PC-9 (cell line): ENCODE measurements at regions not wholly inside any gene's neighbourhood (a gene's known extent, or its start where the extent isn't known, plus 50 kb on each side); places are given as distances from the start of the nearest gene placed in this dataset.

Experiments
- BruUV-seq: library from RNA; stranded (reverse); fragments of 400-500 nt; replicated peaks from 2 replicates; lab custom pipeline; 2021; lab: Mats Ljungman, UMichigan
- CTCF ChIA-PET: fragments of 300-600 bp; sonication (Branson Sonifier 250); formaldehyde crosslinking; loops from one replicate; lab custom pipeline; 2022; ENCODE audit warnings: antibody characterized with exemption; lab: Charles Lee
- POLR2A ChIA-PET: fragments of 300-600 bp; sonication (Branson Sonifier 250); formaldehyde crosslinking; loops from one replicate; lab custom pipeline; 2022; ENCODE audit warnings: antibody characterized with exemption; ENCODE audit not compliant: unreplicated experiment; lab: Charles Lee
- DNase-seq, 2 experiments: peaks; one replicate each; pipeline versions ENCODE4 v3.0.0 to v3.0.0-alpha.2; 2015 to 2022; ENCODE audit warnings: mixed read lengths in 1 of 2
- H2AFZ ChIP-seq: fragments of 200-600 bp; sonication (generic); 2 replicates; pipeline ENCODE4 v1.8.1; 2017; ENCODE audit warnings: antibody characterized with exemption
- H3F3A ChIP-seq: fragments of 200-600 bp; sonication (generic); 2 replicates; pipeline ENCODE4 v1.8.1; 2017; ENCODE audit warnings: antibody characterized with exemption, mild to moderate bottlenecking, low read depth; ENCODE audit not compliant: insufficient read depth
- H3K27ac ChIP-seq: fragments of 200-600 bp; sonication (generic); 2 replicates; pipeline ENCODE4 v1.6.1; 2016; ENCODE audit warnings: mixed run types
- H3K27me3 ChIP-seq: fragments of 200-600 bp; sonication (generic); 2 replicates; pipeline ENCODE4 v1.6.1; 2016; ENCODE audit warnings: low read depth, mixed run types; ENCODE audit not compliant: insufficient read depth
- H3K36me3 ChIP-seq: fragments of 200-600 bp; sonication (generic); 2 replicates; pipeline ENCODE4 v1.6.1; 2016; ENCODE audit warnings: low read depth, mixed run types
- H3K4me1 ChIP-seq: fragments of 200-600 bp; sonication (generic); replicated peaks from 2 replicates; pipeline ENCODE4 v1.6.1; 2016; ENCODE audit warnings: mixed run types; ENCODE audit not compliant: insufficient read depth
- H3K4me2 ChIP-seq: fragments of 200-600 bp; sonication (generic); 2 replicates; pipeline ENCODE4 v1.6.1; 2017; ENCODE audit warnings: mixed run types
- H3K4me3 ChIP-seq: fragments of 200-600 bp; sonication (generic); 2 replicates; pipeline ENCODE4 v1.6.1; 2016; ENCODE audit warnings: mixed run types
- H3K79me2 ChIP-seq: fragments of 200-600 bp; sonication (generic); 2 replicates; pipeline ENCODE4 v1.6.1; 2017; ENCODE audit warnings: low read depth, mixed run types
- H3K9me2 ChIP-seq: fragments of 200-600 bp; sonication (generic); 2 replicates; pipeline ENCODE4 v1.8.1; 2017; ENCODE audit warnings: mild to moderate bottlenecking; ENCODE audit not compliant: insufficient read depth
- H3K9me3 ChIP-seq: fragments of 200-600 bp; sonication (generic); 2 replicates; pipeline ENCODE4 v1.8.1; 2016; ENCODE audit warnings: low read depth; ENCODE audit not compliant: insufficient read depth
- H4K20me1 ChIP-seq: fragments of 200-600 bp; sonication (generic); 2 replicates; pipeline ENCODE4 v1.8.1; 2017; ENCODE audit not compliant: insufficient read depth
- EZH2 ChIP-seq: fragments of 200-600 bp; sonication (generic); IDR thresholded peaks from 2 replicates; pipeline ENCODE4 v1.8.0; 2017; ENCODE audit warnings: antibody characterized with exemption, low read depth
- intact Hi-C: fragments of 100-400 bp; cut with micrococcal nuclease; formaldehyde crosslinking; loops from one replicate; pipeline ENCODE4 v1.10.0; 2022; ENCODE audit not compliant: unreplicated experiment
- TF ChIP-seq, protein P1 (sequence below): fragments of 200-600 bp; sonication (generic); conservative IDR thresholded peaks from 2 replicates; pipeline ENCODE4 v1.6.1; 2017; ENCODE audit warnings: mixed run types, antibody characterized with exemption, mild to moderate bottlenecking, moderate library complexity

DNA sequence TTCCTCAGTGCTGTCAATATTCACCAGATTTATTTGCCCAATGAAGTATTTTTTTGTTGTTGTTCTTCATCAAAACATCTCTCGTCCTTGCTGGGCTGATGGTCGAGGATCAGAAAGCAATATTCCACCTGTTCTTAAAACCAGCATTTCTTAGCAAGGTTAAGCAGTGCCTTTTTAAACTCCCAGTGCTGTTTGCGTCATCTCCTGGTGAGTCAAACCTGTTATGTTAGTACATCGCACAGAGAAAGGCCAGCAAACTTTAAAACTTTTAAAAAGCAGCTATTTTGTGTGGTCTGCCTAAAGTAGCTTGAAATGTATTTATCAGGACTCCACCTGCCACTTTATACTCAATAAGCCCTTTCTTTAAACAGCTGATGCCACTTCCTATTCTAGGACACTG, 802.0 kb downstream of the KCNA4 start:
- Histone ChIP-seq H3K79me2 (no peaks in the 10 kb centered on the region), H3K4me2 (no peak overlapping the region), H3K4me1 (no peaks in the 10 kb centered on the region), H4K20me1 (no peaks in the 10 kb centered on the region), H3K9me2 (no peaks in the 10 kb centered on the region), H2AFZ (no peak overlapping the region), H3K9me3 (no peaks in the 10 kb centered on the region), H3K27ac (no peak overlapping the region), H3K4me3 (no peak overlapping the region), H3F3A (no peaks in the 10 kb centered on the region), H3K36me3 (no peaks in the 10 kb centered on the region), H3K27me3 (no peaks in the 10 kb centered on the region)
- BruUV-seq: no TSS peak
- DNase-seq: no peak
- ChIA-PET POLR2A (no interaction called here), CTCF (interaction anchor here (0.6 kb wide), 1 partner anchor 46 kb away, joined by 3 read pairs; no protein-coding TSS in a partner anchor)
- intact Hi-C loops: no loop called here
- TF ChIP-seq, protein P1, sequence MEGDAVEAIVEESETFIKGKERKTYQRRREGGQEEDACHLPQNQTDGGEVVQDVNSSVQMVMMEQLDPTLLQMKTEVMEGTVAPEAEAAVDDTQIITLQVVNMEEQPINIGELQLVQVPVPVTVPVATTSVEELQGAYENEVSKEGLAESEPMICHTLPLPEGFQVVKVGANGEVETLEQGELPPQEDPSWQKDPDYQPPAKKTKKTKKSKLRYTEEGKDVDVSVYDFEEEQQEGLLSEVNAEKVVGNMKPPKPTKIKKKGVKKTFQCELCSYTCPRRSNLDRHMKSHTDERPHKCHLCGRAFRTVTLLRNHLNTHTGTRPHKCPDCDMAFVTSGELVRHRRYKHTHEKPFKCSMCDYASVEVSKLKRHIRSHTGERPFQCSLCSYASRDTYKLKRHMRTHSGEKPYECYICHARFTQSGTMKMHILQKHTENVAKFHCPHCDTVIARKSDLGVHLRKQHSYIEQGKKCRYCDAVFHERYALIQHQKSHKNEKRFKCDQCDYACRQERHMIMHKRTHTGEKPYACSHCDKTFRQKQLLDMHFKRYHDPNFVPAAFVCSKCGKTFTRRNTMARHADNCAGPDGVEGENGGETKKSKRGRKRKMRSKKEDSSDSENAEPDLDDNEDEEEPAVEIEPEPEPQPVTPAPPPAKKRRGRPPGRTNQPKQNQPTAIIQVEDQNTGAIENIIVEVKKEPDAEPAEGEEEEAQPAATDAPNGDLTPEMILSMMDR: no peak
- TF ChIP-seq EZH2: no peak

DNA sequence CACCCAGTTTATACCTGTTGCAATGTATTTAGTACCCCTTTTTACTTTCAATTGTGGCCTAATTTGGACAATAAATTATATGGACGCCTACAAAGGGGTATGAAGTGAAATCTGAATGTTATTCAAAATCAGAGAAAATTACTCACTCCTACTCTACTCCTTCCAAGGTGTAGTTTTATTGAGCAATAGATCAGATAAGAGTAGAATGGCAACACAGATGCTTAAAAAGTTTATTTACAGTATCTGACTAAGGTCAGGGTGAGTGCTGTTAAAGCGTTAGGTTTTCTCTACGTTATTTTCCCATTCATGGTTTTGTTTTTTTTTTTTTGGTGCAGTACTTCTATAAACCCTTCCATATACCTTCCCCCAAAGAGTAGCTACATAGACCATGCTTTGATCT, 805.6 kb downstream of the KCNA4 start:
- Histone ChIP-seq H3K9me2 (no peaks in the 10 kb centered on the region), H3K36me3 (no peaks in the 10 kb centered on the region), H3K4me2 (no peak overlapping the region), H4K20me1 (no peaks in the 10 kb centered on the region), H3K27me3 (no peaks in the 10 kb centered on the region), H3F3A (no peaks in the 10 kb centered on the region), H3K9me3 (no peaks in the 10 kb centered on the region), H3K4me1 (no peaks in the 10 kb centered on the region), H3K4me3 (no peak overlapping the region), H3K27ac (no peak overlapping the region), H2AFZ (no peak overlapping the region), H3K79me2 (no peaks in the 10 kb centered on the region)
- no peak for DNase-seq
- ChIA-PET POLR2A (interaction anchor here (0.5 kb wide), 1 partner anchor 473 kb away, joined by 4 read pairs; no protein-coding TSS in a partner anchor), CTCF (no interaction called here)
- BruUV-seq: no TSS peak
- TF ChIP-seq, protein P1: no peak
- intact Hi-C loops: no loop called here

DNA sequence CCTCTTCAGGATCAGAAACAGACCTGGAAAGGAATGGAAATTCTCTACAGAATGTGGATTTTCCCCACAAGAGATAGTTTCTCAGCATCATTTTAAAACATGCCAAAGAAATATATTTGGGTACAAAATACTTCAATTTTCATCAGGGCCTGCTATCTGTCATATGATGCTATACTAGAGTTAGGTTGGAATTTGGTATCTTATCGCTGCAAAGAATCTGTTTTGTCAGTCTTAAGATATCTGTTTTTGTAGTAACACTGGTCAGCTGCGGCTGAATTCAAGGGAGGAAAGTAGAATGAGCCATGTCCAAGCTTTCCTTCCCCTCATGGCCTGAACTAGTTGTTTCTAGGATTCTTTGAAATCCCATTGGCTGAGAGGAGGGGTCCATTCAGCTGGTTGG, 806.4 kb downstream of the KCNA4 start:
- BruUV-seq: no TSS peak
- ChIA-PET CTCF (no interaction called here), POLR2A (no interaction called here)
- Histone ChIP-seq H3K36me3 (no peaks in the 10 kb centered on the region), H3K4me1 (no peaks in the 10 kb centered on the region), H3K27ac (no peak overlapping the region), H3K79me2 (no peaks in the 10 kb centered on the region), H4K20me1 (no peaks in the 10 kb centered on the region), H2AFZ (no peak overlapping the region), H3F3A (no peaks in the 10 kb centered on the region), H3K4me2 (no peak overlapping the region), H3K9me3 (no peaks in the 10 kb centered on the region), H3K9me2 (no peaks in the 10 kb centered on the region), H3K27me3 (no peaks in the 10 kb centered on the region), H3K4me3 (no peak overlapping the region)
- intact Hi-C loops: no loop called here
- no peak for DNase-seq
- no peak for TF ChIP-seq EZH2
- TF ChIP-seq, protein P1: no peak
